ENCODE measurements at regions not wholly inside any gene's neighbourhood (a gene's known extent, or its start where the extent isn't known, plus 50 kb on each side); places are given as distances from the start of the nearest gene placed in this dataset.

GRCh38 chr4:165620913-165621312 lies 242.1 kb downstream of the CPE start:
- no peak overlapping the region for H3K9ac ChIP-seq (ENCODE audit: low read depth, low read length)
- no peaks in the 10 kb centered on the region for H3K9me3 ChIP-seq (ENCODE audit: insufficient read depth, low read depth, low read length)
- no peaks in the 10 kb centered on the region for H3K36me3 ChIP-seq (ENCODE audit: insufficient read depth, low read depth, low read length)
- H3K27ac ChIP-seq (ENCODE audit: low read length) = no peak overlapping the region
- no peak overlapping the region for H3K4me3 ChIP-seq (ENCODE audit: low read length)
- no peaks in the 10 kb centered on the region for H3K4me1 ChIP-seq (ENCODE audit: insufficient read depth, low read length)
- H3K27me3 ChIP-seq (ENCODE audit: insufficient read depth, low read length) = no peaks in the 10 kb centered on the region

GRCh38 chr4:165621983-165622382 lies 243.2 kb downstream of the CPE start:
- Histone ChIP-seq H3K9me3 (ENCODE audit: insufficient read depth, low read depth, low read length) (no peaks in the 10 kb centered on the region), H3K4me3 (ENCODE audit: low read length) (no peak overlapping the region), H3K9ac (ENCODE audit: low read depth, low read length) (no peak overlapping the region), H3K27me3 (ENCODE audit: insufficient read depth, low read length) (no peaks in the 10 kb centered on the region), H3K27ac (ENCODE audit: low read length) (no peak overlapping the region), H3K36me3 (ENCODE audit: insufficient read depth, low read depth, low read length) (no peaks in the 10 kb centered on the region), H3K4me1 (ENCODE audit: insufficient read depth, low read length) (no peaks in the 10 kb centered on the region)

- Histone ChIP-seq H3K27ac (ENCODE audit: low read length) (no peak overlapping the region), H3K9me3 (ENCODE audit: insufficient read depth, low read depth, low read length) (no peaks in the 10 kb centered on the region), H3K4me3 (ENCODE audit: low read length) (no peak overlapping the region)
Measured at GRCh38 chr4:165625281-165625680, 246.5 kb downstream of the CPE start.

GRCh38 chr4:165626316-165626715 lies 246.7 kb upstream of the TLL1 start:
- Histone ChIP-seq H3K9me3 (ENCODE audit: insufficient read depth, low read depth, low read length) (no peaks in the 10 kb centered on the region), H3K9ac (ENCODE audit: low read depth, low read length) (no peak overlapping the region), H3K36me3 (ENCODE audit: insufficient read depth, low read depth, low read length) (no peaks in the 10 kb centered on the region), H3K4me3 (ENCODE audit: low read length) (no peak overlapping the region), H3K27me3 (ENCODE audit: insufficient read depth, low read length) (no peaks in the 10 kb centered on the region), H3K27ac (ENCODE audit: low read length) (no peak overlapping the region), H3K4me1 (ENCODE audit: insufficient read depth, low read length) (no peaks in the 10 kb centered on the region)

More at GRCh38 chr4:165625281-165625680, 246.5 kb downstream of the CPE start:
- H3K9ac ChIP-seq (ENCODE audit: low read depth, low read length) = no peak overlapping the region
- no peaks in the 10 kb centered on the region for H3K27me3 ChIP-seq (ENCODE audit: insufficient read depth, low read length)
- H3K36me3 ChIP-seq (ENCODE audit: insufficient read depth, low read depth, low read length) = no peaks in the 10 kb centered on the region
- no peaks in the 10 kb centered on the region for H3K4me1 ChIP-seq (ENCODE audit: insufficient read depth, low read length)

DNA sequence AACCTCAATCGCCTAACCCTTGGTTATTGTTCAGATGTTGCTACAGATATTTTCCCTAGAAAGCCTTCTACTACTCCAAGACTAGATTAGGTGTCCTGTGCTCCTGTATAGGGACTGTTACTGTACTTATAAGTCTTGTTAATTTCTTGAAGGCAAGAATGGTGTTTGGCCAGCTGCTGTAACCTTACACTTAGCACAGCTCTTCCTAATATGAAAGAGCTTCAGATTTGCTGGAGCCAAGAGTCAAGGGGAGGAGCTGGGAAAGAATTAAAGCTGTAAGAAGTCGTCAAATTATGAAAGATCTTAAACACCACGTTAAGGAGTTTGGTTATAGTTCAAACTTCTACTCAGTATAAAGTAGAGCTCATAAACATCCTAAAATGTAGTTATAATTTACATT lies 245.9 kb upstream of the TLL1 start:
- no peaks in the 10 kb centered on the region for H3K4me1 ChIP-seq (ENCODE audit: insufficient read depth, low read length)

GRCh38 chr4:165627548-165627947 lies 245.5 kb upstream of the TLL1 start:
- Histone ChIP-seq H3K27ac (ENCODE audit: low read length) (no peak overlapping the region), H3K27me3 (ENCODE audit: insufficient read depth, low read length) (no peaks in the 10 kb centered on the region), H3K9me3 (ENCODE audit: insufficient read depth, low read depth, low read length) (no peaks in the 10 kb centered on the region), H3K36me3 (ENCODE audit: insufficient read depth, low read depth, low read length) (no peaks in the 10 kb centered on the region), H3K4me3 (ENCODE audit: low read length) (no peak overlapping the region), H3K9ac (ENCODE audit: low read depth, low read length) (no peak overlapping the region), H3K4me1 (ENCODE audit: insufficient read depth, low read length) (no peaks in the 10 kb centered on the region)

More for the DNA sequence above, 245.9 kb upstream of the TLL1 start:
- H3K4me3 ChIP-seq (ENCODE audit: low read length) = no peak overlapping the region
- H3K27ac ChIP-seq (ENCODE audit: low read length) = no peak overlapping the region
- H3K9me3 ChIP-seq (ENCODE audit: insufficient read depth, low read depth, low read length) = no peaks in the 10 kb centered on the region
- H3K27me3 ChIP-seq (ENCODE audit: insufficient read depth, low read length) = no peaks in the 10 kb centered on the region
- no peak overlapping the region for H3K9ac ChIP-seq (ENCODE audit: low read depth, low read length)
- H3K36me3 ChIP-seq (ENCODE audit: insufficient read depth, low read depth, low read length) = no peaks in the 10 kb centered on the region

DNA sequence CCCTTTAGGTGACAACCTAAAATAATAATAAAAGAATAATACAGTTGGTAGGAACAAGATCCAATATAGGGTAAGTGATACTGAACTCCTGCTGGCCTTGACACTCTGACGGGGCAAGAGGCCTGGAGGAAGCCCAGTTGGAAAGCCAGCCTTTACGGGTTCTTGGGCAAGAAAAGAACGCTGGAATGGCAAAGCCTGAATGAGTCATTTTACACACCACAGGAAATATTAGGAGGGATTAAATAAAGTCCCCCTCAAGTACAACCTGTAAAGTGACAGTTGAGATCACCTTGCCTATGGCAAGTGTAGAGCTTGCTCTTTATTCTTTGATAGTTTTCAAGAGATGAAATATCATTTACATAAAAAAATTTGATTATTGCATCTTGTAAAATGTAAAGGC lies 244.5 kb upstream of the TLL1 start:
- H3K27ac ChIP-seq (ENCODE audit: low read length) = no peak overlapping the region
- H3K9ac ChIP-seq (ENCODE audit: low read depth, low read length) = no peak overlapping the region
- H3K4me3 ChIP-seq (ENCODE audit: low read length) = no peak overlapping the region
- no peaks in the 10 kb centered on the region for H3K27me3 ChIP-seq (ENCODE audit: insufficient read depth, low read length)
- no peaks in the 10 kb centered on the region for H3K9me3 ChIP-seq (ENCODE audit: insufficient read depth, low read depth, low read length)
- H3K4me1 ChIP-seq (ENCODE audit: insufficient read depth, low read length) = no peaks in the 10 kb centered on the region
- H3K36me3 ChIP-seq (ENCODE audit: insufficient read depth, low read depth, low read length) = no peaks in the 10 kb centered on the region

DNA sequence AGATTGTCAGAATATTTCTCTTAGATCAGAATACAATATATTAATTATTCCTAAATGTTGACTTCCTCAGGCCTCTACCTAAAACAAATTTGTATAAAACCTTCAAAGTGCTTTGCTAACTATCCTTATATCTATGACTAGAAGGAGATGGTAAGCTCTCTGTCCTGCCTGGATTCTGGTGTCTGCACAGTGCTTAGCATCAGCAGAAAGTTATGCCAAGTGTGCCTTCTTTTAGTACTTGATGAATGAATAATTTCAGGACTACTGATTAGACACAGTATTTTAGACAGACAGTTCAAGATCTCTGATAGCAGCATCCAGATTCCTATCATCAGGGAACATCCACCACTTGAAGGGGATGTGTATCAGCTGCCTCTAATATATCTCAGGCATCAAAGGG lies 242.4 kb upstream of the TLL1 start:
- H3K27me3 ChIP-seq (ENCODE audit: insufficient read depth, low read length) = no peaks in the 10 kb centered on the region
- no peak overlapping the region for H3K27ac ChIP-seq (ENCODE audit: low read length)
- H3K9ac ChIP-seq (ENCODE audit: low read depth, low read length) = no peak overlapping the region
- H3K4me1 ChIP-seq (ENCODE audit: insufficient read depth, low read length) = no peaks in the 10 kb centered on the region
- no peaks in the 10 kb centered on the region for H3K36me3 ChIP-seq (ENCODE audit: insufficient read depth, low read depth, low read length)
- no peaks in the 10 kb centered on the region for H3K9me3 ChIP-seq (ENCODE audit: insufficient read depth, low read depth, low read length)
- H3K4me3 ChIP-seq (ENCODE audit: low read length) = no peak overlapping the region

DNA sequence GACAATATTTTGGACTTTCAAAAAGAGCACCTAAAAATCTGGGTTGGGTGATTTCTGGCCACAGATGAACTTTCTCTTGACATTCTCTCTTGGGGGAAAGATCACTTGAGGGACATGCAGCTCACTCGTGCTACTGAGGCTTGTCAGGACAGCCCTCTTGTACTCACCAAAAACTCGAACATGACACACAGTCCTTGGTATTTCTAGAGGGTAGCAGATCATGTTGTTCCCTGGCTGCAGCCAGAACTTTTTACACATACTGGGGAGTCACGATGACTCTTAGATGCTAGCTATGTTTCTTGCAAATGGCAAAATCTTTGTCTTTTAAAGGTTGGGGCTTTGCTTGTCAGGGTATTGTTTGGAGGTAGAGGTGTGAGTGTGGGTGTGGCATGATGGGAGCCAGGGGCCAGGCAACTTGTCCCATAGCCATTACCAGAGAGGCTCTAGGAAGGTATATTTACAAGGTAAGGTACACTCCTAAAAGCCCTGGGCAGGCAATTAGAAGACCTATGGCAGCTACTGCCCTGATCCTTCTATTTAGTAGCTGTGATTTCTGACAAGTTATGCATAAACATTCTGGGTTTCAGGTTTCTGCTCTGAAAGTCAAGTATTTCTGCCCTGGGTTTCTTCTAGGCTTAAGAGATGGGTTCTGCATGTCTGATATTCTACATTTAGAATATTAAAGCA lies 241.7 kb upstream of the TLL1 start:
- H3K9ac ChIP-seq (ENCODE audit: low read depth, low read length) = no peak overlapping the region
- H3K27me3 ChIP-seq (ENCODE audit: insufficient read depth, low read length) = no peaks in the 10 kb centered on the region
- no peaks in the 10 kb centered on the region for H3K9me3 ChIP-seq (ENCODE audit: insufficient read depth, low read depth, low read length)
- no peaks in the 10 kb centered on the region for H3K4me1 ChIP-seq (ENCODE audit: insufficient read depth, low read length)
- no peaks in the 10 kb centered on the region for H3K36me3 ChIP-seq (ENCODE audit: insufficient read depth, low read depth, low read length)
- H3K4me3 ChIP-seq (ENCODE audit: low read length) = no peak overlapping the region
- H3K27ac ChIP-seq (ENCODE audit: low read length) = no peak overlapping the region

- Histone ChIP-seq H3K4me1 (ENCODE audit: insufficient read depth, low read length) (no peaks in the 10 kb centered on the region), H3K36me3 (ENCODE audit: insufficient read depth, low read depth, low read length) (no peaks in the 10 kb centered on the region), H3K4me3 (ENCODE audit: low read length) (no peak overlapping the region), H3K27ac (ENCODE audit: low read length) (no peak overlapping the region), H3K9me3 (ENCODE audit: insufficient read depth, low read depth, low read length) (no peaks in the 10 kb centered on the region), H3K27me3 (ENCODE audit: insufficient read depth, low read length) (no peaks in the 10 kb centered on the region), H3K9ac (ENCODE audit: low read depth, low read length) (no peak overlapping the region)
Measured at GRCh38 chr4:165631912-165632311, 241.1 kb upstream of the TLL1 start.

- Histone ChIP-seq H3K27me3 (ENCODE audit: insufficient read depth, low read length) (no peaks in the 10 kb centered on the region), H3K27ac (ENCODE audit: low read length) (no peak overlapping the region)
Measured at GRCh38 chr4:165634766-165635165, 238.3 kb upstream of the TLL1 start.

DNA sequence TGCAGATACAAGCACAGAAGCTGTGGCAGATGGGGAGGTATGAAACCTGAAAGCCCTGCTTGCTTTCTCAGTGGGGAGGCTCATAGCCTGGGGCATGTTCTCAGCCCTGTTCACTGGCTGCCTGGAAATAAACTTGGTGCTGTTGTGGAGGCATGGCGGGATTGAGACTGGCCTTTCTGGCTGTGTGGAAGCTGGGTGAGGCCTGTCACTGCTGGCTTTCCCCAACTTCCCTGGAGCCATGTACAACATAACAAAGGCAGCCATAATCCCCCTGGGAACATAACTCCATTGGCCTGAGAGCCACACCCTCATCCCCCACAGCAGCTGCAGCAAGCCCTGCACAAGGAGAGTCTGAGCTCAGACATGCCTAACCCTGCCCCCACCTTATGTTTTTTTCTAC lies 237.7 kb upstream of the TLL1 start:
- no peaks in the 10 kb centered on the region for H3K27me3 ChIP-seq (ENCODE audit: insufficient read depth, low read length)
- no peak overlapping the region for H3K4me3 ChIP-seq (ENCODE audit: low read length)
- H3K4me1 ChIP-seq (ENCODE audit: insufficient read depth, low read length) = no peaks in the 10 kb centered on the region
- no peaks in the 10 kb centered on the region for H3K9me3 ChIP-seq (ENCODE audit: insufficient read depth, low read depth, low read length)
- H3K27ac ChIP-seq (ENCODE audit: low read length) = no peak overlapping the region
- no peaks in the 10 kb centered on the region for H3K36me3 ChIP-seq (ENCODE audit: insufficient read depth, low read depth, low read length)
- no peak overlapping the region for H3K9ac ChIP-seq (ENCODE audit: low read depth, low read length)

More at GRCh38 chr4:165634766-165635165, 238.3 kb upstream of the TLL1 start:
- H3K36me3 ChIP-seq (ENCODE audit: insufficient read depth, low read depth, low read length) = no peaks in the 10 kb centered on the region
- H3K4me3 ChIP-seq (ENCODE audit: low read length) = no peak overlapping the region
- H3K9me3 ChIP-seq (ENCODE audit: insufficient read depth, low read depth, low read length) = no peaks in the 10 kb centered on the region
- H3K4me1 ChIP-seq (ENCODE audit: insufficient read depth, low read length) = no peaks in the 10 kb centered on the region
- H3K9ac ChIP-seq (ENCODE audit: low read depth, low read length) = no peak overlapping the region

All from iPS-20b (cell line).